H1 (cell line): ENCODE measurements at regions not wholly inside any gene's neighbourhood (a gene's known extent, or its start where the extent isn't known, plus 50 kb on each side); places are given as distances from the start of the nearest gene placed in this dataset.

Experiments used
- CTCF ChIA-PET: fragments of 300-600 bp; sonication (Branson Sonifier 250); formaldehyde crosslinking; loops from one replicate; lab custom pipeline; 2021; ENCODE audit not compliant: partially characterized antibody; lab: Charles Lee
- POLR2A ChIA-PET: fragments of 300-600 bp; sonication (Branson Sonifier 250); formaldehyde crosslinking; loops from one replicate; lab custom pipeline; 2021; ENCODE audit warnings: inconsistent platforms; ENCODE audit not compliant: partially characterized antibody; lab: Charles Lee
- DNase-seq, 2 experiments: peaks; one replicate each; pipeline versions ENCODE4 v3.0.0 to v3.0.0-alpha.2; 2010 to 2022; ENCODE audit warnings: low spot score in 2 of 2, low read depth in 1 of 2, mixed read lengths in 1 of 2
- FAIRE-seq: peaks from 2 replicates; lab custom pipeline; 2011; peaks lifted over from hg19 to GRCh38; lab: Jason Lieb, UNC
- H2AFZ ChIP-seq: 2 replicates; pipeline ENCODE4 v1.8.1; 2012; ENCODE audit warnings: low read length, inconsistent platforms
- H2AK5ac ChIP-seq: 2 replicates; pipeline ENCODE4 v1.6.1; 2013; ENCODE audit warnings: low read depth, low read length
- H2BK120ac ChIP-seq: replicated peaks from 2 replicates; pipeline ENCODE3; 2013; ENCODE audit warnings: low read depth, low read length, inconsistent platforms
- H2BK12ac ChIP-seq: 2 replicates; pipeline ENCODE4 v1.6.1; 2013; ENCODE audit warnings: low read depth, low read length
- H2BK15ac ChIP-seq: 2 replicates; pipeline ENCODE4 v1.6.1; 2013; ENCODE audit warnings: low read length
- H2BK20ac ChIP-seq: 2 replicates; pipeline ENCODE4 v1.6.1; 2013; ENCODE audit warnings: low read length
- H2BK5ac ChIP-seq: 2 replicates; pipeline ENCODE4 v1.6.1; 2013; ENCODE audit warnings: low read depth, low read length
- H3K14ac ChIP-seq: 2 replicates; pipeline ENCODE4 v1.6.1; 2013; ENCODE audit warnings: inconsistent platforms; ENCODE audit not compliant: insufficient read length
- H3K18ac ChIP-seq: 2 replicates; pipeline ENCODE4 v1.6.1; 2013; ENCODE audit warnings: low read length; ENCODE audit errors: extremely low read depth
- H3K23ac ChIP-seq: 2 replicates; pipeline ENCODE4 v1.6.1; 2013; ENCODE audit warnings: inconsistent platforms; ENCODE audit not compliant: insufficient read length
- H3K23me2 ChIP-seq: 2 replicates; pipeline ENCODE4 v1.6.1; 2013; ENCODE audit warnings: low read depth, low read length
- H3K27ac ChIP-seq: 2 replicates; pipeline ENCODE4 v1.6.1; 2011; ENCODE audit warnings: low read depth, low read length, inconsistent platforms
- H3K27me3 ChIP-seq, 4 experiments: replicated peaks in 1 of 4; 1 replicate in 1 of 4; 2 replicates in 3 of 4; pipeline versions ENCODE4 v1.6.1 to v1.8.1; 2011 to 2013; ENCODE audit warnings: low read length in 3 of 4, mild to moderate bottlenecking in 3 of 4, inconsistent platforms in 2 of 4, mixed read lengths in 2 of 4, moderate library complexity in 1 of 4; ENCODE audit not compliant: control insufficient read depth in 3 of 4, insufficient read depth in 3 of 4; ENCODE audit errors: extremely low read depth in 1 of 4
- H3K36me3 ChIP-seq, 4 experiments: 2 replicates each; pipeline versions ENCODE4 v1.6.1 to v1.8.1; 2011 to 2013; ENCODE audit warnings: mild to moderate bottlenecking in 4 of 4, low read length in 3 of 4, moderate library complexity in 2 of 4, control low read depth in 1 of 4, inconsistent platforms in 1 of 4; ENCODE audit not compliant: insufficient read depth in 4 of 4, control insufficient read depth in 2 of 4
- H3K4ac ChIP-seq: replicated peaks from 2 replicates; pipeline ENCODE3; 2013; ENCODE audit warnings: low read length, low read depth, mixed read lengths, inconsistent platforms; ENCODE audit not compliant: insufficient read length
- H3K4me1 ChIP-seq, 4 experiments: replicated peaks in 1 of 4; 1 replicate in 1 of 4; 2 replicates in 3 of 4; pipeline versions ENCODE4 v1.6.1 to v1.8.1; 2011 to 2013; ENCODE audit warnings: low read length in 3 of 4, inconsistent platforms in 2 of 4, mixed read lengths in 1 of 4; ENCODE audit not compliant: insufficient read depth in 4 of 4, control insufficient read depth in 3 of 4
- H3K4me2 ChIP-seq, 2 experiments: 2 replicates each; pipeline versions ENCODE4 v1.6.1 to v1.8.1; 2011 to 2013; ENCODE audit warnings: low read depth in 2 of 2, low read length in 2 of 2, control low read depth in 1 of 2, inconsistent platforms in 1 of 2, mild to moderate bottlenecking in 1 of 2; ENCODE audit not compliant: insufficient read depth in 1 of 2
- H3K4me3 ChIP-seq, 4 experiments: fragments of 200-600, 300-600 bp in 1 of 4; sonication (generic), shearing (Covaris generic), sonication (Bioruptor Twin) in 1 of 4; 2 replicates each; pipeline versions ENCODE4 v1.5.1 to v1.8.1; 2011 to 2016; ENCODE audit warnings: low read length in 4 of 4, low read depth in 3 of 4, control low read depth in 2 of 4, inconsistent platforms in 2 of 4, mild to moderate bottlenecking in 2 of 4, mixed read lengths in 1 of 4, moderate library complexity in 1 of 4; ENCODE audit not compliant: insufficient read depth in 2 of 4; ENCODE audit errors: extremely low read depth in 1 of 4
- H3K56ac ChIP-seq: replicated peaks from 2 replicates; pipeline ENCODE3; 2013; ENCODE audit warnings: low read depth, mild to moderate bottlenecking, mixed read lengths, low read length, inconsistent platforms; ENCODE audit not compliant: insufficient read length
- H3K79me1 ChIP-seq: 2 replicates; pipeline ENCODE4 v1.6.1; 2013; ENCODE audit warnings: low read depth, low read length, control low read depth
- H3K79me2 ChIP-seq, 2 experiments: 2 replicates each; pipeline versions ENCODE4 v1.6.1 to v1.8.1; 2012 to 2013; ENCODE audit warnings: low read length in 2 of 2, mild to moderate bottlenecking in 2 of 2, inconsistent platforms in 1 of 2; ENCODE audit not compliant: insufficient read depth in 2 of 2, control insufficient read depth in 1 of 2
- H3K9ac ChIP-seq, 4 experiments: replicated peaks in 1 of 4; 1 replicate in 1 of 4; 2 replicates in 3 of 4; pipeline versions ENCODE4 v1.6.1 to v1.8.1; 2011 to 2013; ENCODE audit warnings: low read depth in 3 of 4, low read length in 3 of 4, control low read depth in 2 of 4, mild to moderate bottlenecking in 2 of 4, moderate library complexity in 2 of 4, inconsistent platforms in 1 of 4; ENCODE audit errors: extremely low read depth in 1 of 4
- H3K9me3 ChIP-seq, 2 experiments: 2 replicates each; pipeline versions ENCODE4 v1.6.1 to v1.8.1; 2012 to 2013; ENCODE audit warnings: mild to moderate bottlenecking in 2 of 2, moderate library complexity in 2 of 2, control low read depth in 1 of 2, inconsistent platforms in 1 of 2, low read depth in 1 of 2, low read length in 1 of 2, mixed read lengths in 1 of 2; ENCODE audit not compliant: insufficient read depth in 2 of 2
- H4K20me1 ChIP-seq, 2 experiments: replicated peaks in 1 of 2; 2 replicates each; pipeline versions ENCODE3 to v1.8.1; 2011 to 2013; ENCODE audit warnings: inconsistent platforms in 2 of 2, low read length in 2 of 2, mild to moderate bottlenecking in 1 of 2; ENCODE audit not compliant: insufficient read depth in 2 of 2, control insufficient read depth in 1 of 2
- H4K5ac ChIP-seq: 2 replicates; pipeline ENCODE4 v1.6.1; 2013; ENCODE audit warnings: low read length, low read depth, mixed read lengths, inconsistent platforms; ENCODE audit not compliant: insufficient read length
- H4K8ac ChIP-seq: 2 replicates; pipeline ENCODE4 v1.8.0; 2013; ENCODE audit warnings: mild to moderate bottlenecking, moderate library complexity, low read length, inconsistent platforms; ENCODE audit not compliant: insufficient read depth; ENCODE audit errors: extremely low read depth
- H4K91ac ChIP-seq: replicated peaks from 2 replicates; pipeline ENCODE3; 2013; ENCODE audit warnings: low read length, mixed read lengths, inconsistent platforms; ENCODE audit not compliant: insufficient read length
- HDAC6 ChIP-seq: IDR thresholded peaks from one replicate; pipeline ENCODE4 v1.7.1; 2012; ENCODE audit warnings: low read depth, mild to moderate bottlenecking, inconsistent platforms, low read length, moderate library complexity
- MAFK ChIP-seq: IDR thresholded peaks from 2 replicates; pipeline ENCODE4 v1.6.1; 2012; ENCODE audit warnings: low read depth, mild to moderate bottlenecking, improper control_type of control experiment, low read length
- RXRA ChIP-seq: IDR thresholded peaks from 2 replicates; pipeline ENCODE4 v1.6.1; 2011; ENCODE audit warnings: low read depth, mild to moderate bottlenecking, low read length, moderate library complexity; ENCODE audit not compliant: insufficient read depth
- WGBS, 2 experiments: shearing (Covaris generic) in 1 of 2; methylation state at CpG; one replicate each; pipeline versions ENCODE4 v1.1.6 to v1.1.7; 2013 to 2015; ENCODE audit warnings: low lambda C conversion rate in 2 of 2, mixed read lengths in 2 of 2, inconsistent platforms in 1 of 2, low coverage in 1 of 2, missing lambda C conversion rate in 1 of 2; ENCODE audit not compliant: insufficient replicate concordance in 2 of 2, insufficient coverage in 1 of 2, insufficient read length in 1 of 2; ENCODE audit errors: extremely low coverage in 1 of 2, missing lambda C conversion rate in 1 of 2; 5-methylcytosine and 5-hydroxymethylcytosine counted together

GRCh38 chr18:11204020-11204419 is 54.7 kb upstream of the PIEZO2 start:
- ChIA-PET CTCF (interaction anchor here (0.8 to 1.4 kb wide), 2 partner anchors 10 to 163 kb away, joined by 3 read pairs; no protein-coding TSS in a partner anchor), POLR2A (no interaction called here)
- Histone ChIP-seq H3K4me2 (no peak overlapping the region), H2BK5ac (no peak overlapping the region), H3K36me3 (no peaks in the 10 kb centered on the region), H3K4me1 (no peaks in the 10 kb centered on the region), H3K27me3 (no peaks in the 10 kb centered on the region; a peak in 1 of 7 replicates), H3K23ac (no peak overlapping the region), H4K91ac (no peak overlapping the region), H3K27ac (no peak overlapping the region), H2BK20ac (no peak overlapping the region), H3K4ac (no peak overlapping the region), H2BK120ac (no peak overlapping the region), H4K8ac (no peak overlapping the region), H4K20me1 (no peaks in the 10 kb centered on the region), H3K79me1 (no peaks in the 10 kb centered on the region), H2BK12ac (no peak overlapping the region), H3K9ac (no peak overlapping the region), H3K79me2 (no peaks in the 10 kb centered on the region), H3K4me3 (no peak overlapping the region), H3K23me2 (no peaks in the 10 kb centered on the region), H4K5ac (no peak overlapping the region), H3K9me3 (no peaks in the 10 kb centered on the region), H2AFZ (no peak overlapping the region), H2BK15ac (no peak overlapping the region), H2AK5ac (no peak overlapping the region), H3K18ac (no peak overlapping the region), H3K14ac (no peak overlapping the region), H3K56ac (no peak overlapping the region)
- DNase-seq (no peak), FAIRE-seq (no peak)
- TF ChIP-seq MAFK: no peak
- TF ChIP-seq RXRA: no peak
- no peak for TF ChIP-seq HDAC6
- 95% methylated on average over 3 of the region's 3 CpGs; no CpG with 5 or more reads in 1 of the 2 experiments for WGBS, 2 experiments
